ENCODE measurements at regions not wholly inside any gene's neighbourhood (a gene's known extent, or its start where the extent isn't known, plus 50 kb on each side); places are given as distances from the start of the nearest gene placed in this dataset.

- no peak for TF ChIP-seq CTCF (IDR thresholded peaks at IDR 0.05)
- TF ChIP-seq POLR2AphosphoS5 (IDR thresholded peaks at IDR 0.05), result no peak
- no peak for TF ChIP-seq POLR2A (IDR thresholded peaks at IDR 0.05)
- no peak for TF ChIP-seq EP300 (IDR thresholded peaks at IDR 0.05)
These were observed 183.4 kb upstream of the SRD5A2 start for GRCh38 chr2:31764169-31764568.
